Uterus (tissue), 2 donors: ENCODE measurements at regions not wholly inside any gene's neighbourhood (a gene's known extent, or its start where the extent isn't known, plus 50 kb on each side); places are given as distances from the start of the nearest gene placed in this dataset.
"Not testable (repeated sequence)": the region's sequence is repeated elsewhere in the genome, so short reads cannot be mapped to it uniquely, and the experiment has no call there.

ENCODE experiments used
- POLR2A ChIP-seq, 2 donors: fragments of 450-650 bp; IDR thresholded peaks; one replicate each; pipeline ENCODE4 v1.6.1; 2016; ENCODE audit warnings: antibody characterized with exemption in 2 of 2, mild to moderate bottlenecking in 1 of 2, moderate library complexity in 1 of 2
- TF ChIP-seq, protein P1 (sequence below), 4 experiments: fragments of 200-600 bp in 2 of 4; fragments of 450-650 bp in 2 of 4; sonication (generic) in 2 of 4; IDR thresholded peaks; one replicate each; pipeline ENCODE4 v1.5.1; 2016 to 2019; ENCODE audit warnings: antibody characterized with exemption in 4 of 4, mild to moderate bottlenecking in 2 of 4, moderate library complexity in 1 of 4

GRCh38 chr21:9724542-9724941 is 796.8 kb upstream of the TPTE start:
- TF ChIP-seq, protein P1, sequence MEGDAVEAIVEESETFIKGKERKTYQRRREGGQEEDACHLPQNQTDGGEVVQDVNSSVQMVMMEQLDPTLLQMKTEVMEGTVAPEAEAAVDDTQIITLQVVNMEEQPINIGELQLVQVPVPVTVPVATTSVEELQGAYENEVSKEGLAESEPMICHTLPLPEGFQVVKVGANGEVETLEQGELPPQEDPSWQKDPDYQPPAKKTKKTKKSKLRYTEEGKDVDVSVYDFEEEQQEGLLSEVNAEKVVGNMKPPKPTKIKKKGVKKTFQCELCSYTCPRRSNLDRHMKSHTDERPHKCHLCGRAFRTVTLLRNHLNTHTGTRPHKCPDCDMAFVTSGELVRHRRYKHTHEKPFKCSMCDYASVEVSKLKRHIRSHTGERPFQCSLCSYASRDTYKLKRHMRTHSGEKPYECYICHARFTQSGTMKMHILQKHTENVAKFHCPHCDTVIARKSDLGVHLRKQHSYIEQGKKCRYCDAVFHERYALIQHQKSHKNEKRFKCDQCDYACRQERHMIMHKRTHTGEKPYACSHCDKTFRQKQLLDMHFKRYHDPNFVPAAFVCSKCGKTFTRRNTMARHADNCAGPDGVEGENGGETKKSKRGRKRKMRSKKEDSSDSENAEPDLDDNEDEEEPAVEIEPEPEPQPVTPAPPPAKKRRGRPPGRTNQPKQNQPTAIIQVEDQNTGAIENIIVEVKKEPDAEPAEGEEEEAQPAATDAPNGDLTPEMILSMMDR (IDR thresholded peaks at IDR 0.05) = not testable (repeated sequence)
- not testable (repeated sequence) for TF ChIP-seq POLR2A (IDR thresholded peaks at IDR 0.05)
